OCI-LY3 (cell line): ENCODE measurements at regions not wholly inside any gene's neighbourhood (a gene's known extent, or its start where the extent isn't known, plus 50 kb on each side); places are given as distances from the start of the nearest gene placed in this dataset.

Experiments
- H2AFZ ChIP-seq: fragments of 200-600, 300-600 bp; shearing (Covaris generic); 2 replicates; pipeline ENCODE4 v1.6.0; 2014; ENCODE audit warnings: antibody characterized with exemption, low read depth, low read length
- H3K27ac ChIP-seq: fragments of 200-600, 300-600 bp; sonication (generic); 2 replicates; pipeline ENCODE4 v1.5.1; 2014; ENCODE audit warnings: mild to moderate bottlenecking, low read length, moderate library complexity, mixed read lengths
- H3K27me3 ChIP-seq: fragments of 200-600, 300-600 bp; sonication (generic); 2 replicates; pipeline ENCODE4 v1.6.1; 2014; ENCODE audit warnings: low read depth, low read length, mixed read lengths
- H3K36me3 ChIP-seq: fragments of 200-600, 300-600 bp; sonication (generic); replicated peaks from 2 replicates; pipeline ENCODE3; 2014; ENCODE audit warnings: low read depth, low read length, mixed read lengths
- H3K4me1 ChIP-seq: fragments of 300-600, 200-600 bp; sonication (generic); 2 replicates; pipeline ENCODE4 v1.6.1; 2014; ENCODE audit warnings: low read length, mixed read lengths
- H3K4me2 ChIP-seq: fragments of 200-600, 300-600 bp; sonication (generic); 2 replicates; pipeline ENCODE4 v1.6.1; 2014; ENCODE audit warnings: low read length, mixed read lengths
- H3K4me3 ChIP-seq: fragments of 300-600, 200-600 bp; sonication (generic); 2 replicates; pipeline ENCODE4 v1.5.1; 2014; ENCODE audit warnings: antibody characterized with exemption, mild to moderate bottlenecking, low read length, moderate library complexity
- H3K79me2 ChIP-seq: fragments of 300-600, 200-600 bp; shearing (Covaris generic); 2 replicates; pipeline ENCODE4 v1.6.1; 2014; ENCODE audit warnings: mild to moderate bottlenecking, low read length, mixed read lengths
- H3K9ac ChIP-seq: fragments of 300-600, 200-600 bp; shearing (Covaris generic); 2 replicates; pipeline ENCODE4 v1.6.0; 2014; ENCODE audit warnings: mild to moderate bottlenecking, low read length, moderate library complexity
- H3K9me3 ChIP-seq: fragments of 200-600, 300-600 bp; shearing (Covaris generic); 2 replicates; pipeline ENCODE4 v1.6.1; 2014; ENCODE audit warnings: low read length, mixed read lengths; ENCODE audit not compliant: insufficient read depth
- H4K20me1 ChIP-seq: fragments of 200-600, 300-600 bp; sonication (generic); 2 replicates; pipeline ENCODE4 v1.6.1; 2016; ENCODE audit warnings: low read length, mixed read lengths; ENCODE audit not compliant: insufficient read depth
- EZH2phosphoT487 ChIP-seq: fragments of 200-600 bp; shearing (Covaris generic); IDR thresholded peaks from 2 replicates; pipeline ENCODE4 v1.6.1; 2018; ENCODE audit warnings: antibody characterized with exemption, mixed run types, low read depth
- TF ChIP-seq, protein P1 (sequence below): fragments of 200-600, 300-600 bp; sonication (generic); IDR thresholded peaks from 2 replicates; pipeline ENCODE4 v1.5.1; 2014; ENCODE audit warnings: antibody characterized with exemption, low read length, low read depth

DNA sequence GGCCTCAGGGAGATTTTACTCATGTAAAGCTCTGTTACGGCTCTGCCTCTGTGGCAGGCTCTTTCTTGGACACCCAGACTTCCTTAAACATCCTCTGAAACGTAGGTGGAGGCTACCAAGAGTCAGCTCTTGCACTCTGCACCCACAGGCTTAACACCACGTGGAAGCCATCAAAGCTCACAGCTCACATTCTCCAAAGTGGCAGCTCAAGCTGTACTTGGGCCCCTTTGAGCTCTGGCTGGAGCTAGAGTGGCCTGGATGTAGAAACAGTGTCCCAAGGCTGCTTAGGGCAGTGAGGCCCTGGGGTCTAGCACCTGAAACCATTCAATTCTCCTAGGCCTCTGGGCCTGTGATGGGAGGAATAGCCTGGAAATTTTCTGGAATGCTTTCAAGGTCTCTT, 155.3 kb upstream of the CDKN3 start:
- Histone ChIP-seq H3K27me3 (no peaks in the 10 kb centered on the region), H3K27ac (no peak overlapping the region), H3K4me2 (no peak overlapping the region), H4K20me1 (no peaks in the 10 kb centered on the region), H2AFZ (no peak overlapping the region), H3K4me3 (no peak overlapping the region), H3K4me1 (no peaks in the 10 kb centered on the region; the same call in 1 of the 2 replicates), H3K36me3 (no peaks in the 10 kb centered on the region), H3K9me3 (no peaks in the 10 kb centered on the region), H3K9ac (no peak overlapping the region), H3K79me2 (no peaks in the 10 kb centered on the region)
- TF ChIP-seq, protein P1, sequence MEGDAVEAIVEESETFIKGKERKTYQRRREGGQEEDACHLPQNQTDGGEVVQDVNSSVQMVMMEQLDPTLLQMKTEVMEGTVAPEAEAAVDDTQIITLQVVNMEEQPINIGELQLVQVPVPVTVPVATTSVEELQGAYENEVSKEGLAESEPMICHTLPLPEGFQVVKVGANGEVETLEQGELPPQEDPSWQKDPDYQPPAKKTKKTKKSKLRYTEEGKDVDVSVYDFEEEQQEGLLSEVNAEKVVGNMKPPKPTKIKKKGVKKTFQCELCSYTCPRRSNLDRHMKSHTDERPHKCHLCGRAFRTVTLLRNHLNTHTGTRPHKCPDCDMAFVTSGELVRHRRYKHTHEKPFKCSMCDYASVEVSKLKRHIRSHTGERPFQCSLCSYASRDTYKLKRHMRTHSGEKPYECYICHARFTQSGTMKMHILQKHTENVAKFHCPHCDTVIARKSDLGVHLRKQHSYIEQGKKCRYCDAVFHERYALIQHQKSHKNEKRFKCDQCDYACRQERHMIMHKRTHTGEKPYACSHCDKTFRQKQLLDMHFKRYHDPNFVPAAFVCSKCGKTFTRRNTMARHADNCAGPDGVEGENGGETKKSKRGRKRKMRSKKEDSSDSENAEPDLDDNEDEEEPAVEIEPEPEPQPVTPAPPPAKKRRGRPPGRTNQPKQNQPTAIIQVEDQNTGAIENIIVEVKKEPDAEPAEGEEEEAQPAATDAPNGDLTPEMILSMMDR = no peak

DNA sequence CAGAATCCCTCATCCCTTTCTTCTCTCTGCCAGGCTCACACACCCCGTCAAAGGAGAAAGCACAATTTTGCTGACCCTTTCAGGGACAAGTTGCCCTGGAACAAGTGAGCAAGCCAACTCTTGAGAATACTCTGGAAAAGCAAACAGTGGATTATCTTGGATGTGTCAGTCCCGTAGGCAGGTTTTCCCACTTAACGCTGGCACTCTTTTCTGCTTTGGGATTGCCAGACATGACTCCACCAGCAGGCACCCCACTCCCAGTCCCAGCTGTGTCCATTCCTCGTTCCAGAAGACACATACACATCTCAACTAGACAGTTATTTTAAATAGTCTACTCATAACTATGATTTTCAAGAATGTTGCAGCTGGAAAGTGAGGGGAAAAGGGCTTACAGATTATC, 145.5 kb upstream of the CDKN3 start:
- H3K4me3 ChIP-seq = no peak overlapping the region
- no peak overlapping the region for H3K4me2 ChIP-seq
- no peak overlapping the region for H3K9ac ChIP-seq
- no peaks in the 10 kb centered on the region for H3K27me3 ChIP-seq
- TF ChIP-seq, protein P1 = no peak
- TF ChIP-seq EZH2phosphoT487 = no peak
- H4K20me1 ChIP-seq = no peaks in the 10 kb centered on the region
- no peaks in the 10 kb centered on the region for H3K36me3 ChIP-seq
- H2AFZ ChIP-seq = no peak overlapping the region
- H3K27ac ChIP-seq = no peak overlapping the region
- no peaks in the 10 kb centered on the region for H3K9me3 ChIP-seq
- H3K4me1 ChIP-seq = peaks cover 12% of the 10 kb centered on the region
- no peaks in the 10 kb centered on the region for H3K79me2 ChIP-seq

DNA sequence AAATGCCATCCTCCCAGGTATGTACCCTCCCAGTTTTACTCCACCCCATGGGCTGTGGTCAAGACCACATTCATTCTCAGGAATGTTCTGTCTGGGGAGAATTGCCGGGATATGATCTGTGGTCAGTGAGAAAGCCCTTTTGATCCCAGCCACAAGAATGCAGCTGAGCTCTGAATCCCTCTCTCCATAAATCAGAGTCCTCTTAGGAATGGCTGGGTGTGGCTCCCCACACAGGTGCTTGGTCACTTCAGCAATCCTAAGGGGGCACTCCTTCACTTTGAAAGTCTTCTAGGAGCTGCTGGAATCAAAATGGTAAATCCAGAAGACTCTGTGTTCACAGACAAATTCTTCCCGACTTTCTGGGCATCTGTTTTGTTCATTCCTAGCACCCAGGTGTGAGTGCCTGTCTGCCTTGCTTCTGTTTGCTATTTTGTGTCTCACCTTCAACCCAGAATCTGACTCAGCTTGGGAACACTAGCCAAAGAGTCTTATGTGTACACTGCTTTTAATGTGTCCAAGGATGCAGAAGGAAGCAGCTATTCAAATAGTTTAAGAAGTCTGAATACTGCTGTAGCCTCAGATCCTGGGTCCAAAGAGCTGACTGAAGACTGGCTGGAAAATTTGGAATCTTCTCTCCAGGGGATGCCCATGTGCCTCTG, 144.6 kb upstream of the CDKN3 start:
- H3K79me2 ChIP-seq = no peaks in the 10 kb centered on the region
- H3K9me3 ChIP-seq = no peaks in the 10 kb centered on the region
- H4K20me1 ChIP-seq = no peaks in the 10 kb centered on the region
- H3K27me3 ChIP-seq = no peaks in the 10 kb centered on the region
- no peak overlapping the region for H3K4me2 ChIP-seq
- no peak overlapping the region for H3K4me3 ChIP-seq
- no peaks in the 10 kb centered on the region for H3K36me3 ChIP-seq
- no peak overlapping the region for H3K9ac ChIP-seq
- no peak overlapping the region for H3K27ac ChIP-seq
- TF ChIP-seq, protein P1 = no peak
- TF ChIP-seq EZH2phosphoT487 = no peak
- H2AFZ ChIP-seq = no peak overlapping the region
- H3K4me1 ChIP-seq = peaks cover 12% of the 10 kb centered on the region

DNA sequence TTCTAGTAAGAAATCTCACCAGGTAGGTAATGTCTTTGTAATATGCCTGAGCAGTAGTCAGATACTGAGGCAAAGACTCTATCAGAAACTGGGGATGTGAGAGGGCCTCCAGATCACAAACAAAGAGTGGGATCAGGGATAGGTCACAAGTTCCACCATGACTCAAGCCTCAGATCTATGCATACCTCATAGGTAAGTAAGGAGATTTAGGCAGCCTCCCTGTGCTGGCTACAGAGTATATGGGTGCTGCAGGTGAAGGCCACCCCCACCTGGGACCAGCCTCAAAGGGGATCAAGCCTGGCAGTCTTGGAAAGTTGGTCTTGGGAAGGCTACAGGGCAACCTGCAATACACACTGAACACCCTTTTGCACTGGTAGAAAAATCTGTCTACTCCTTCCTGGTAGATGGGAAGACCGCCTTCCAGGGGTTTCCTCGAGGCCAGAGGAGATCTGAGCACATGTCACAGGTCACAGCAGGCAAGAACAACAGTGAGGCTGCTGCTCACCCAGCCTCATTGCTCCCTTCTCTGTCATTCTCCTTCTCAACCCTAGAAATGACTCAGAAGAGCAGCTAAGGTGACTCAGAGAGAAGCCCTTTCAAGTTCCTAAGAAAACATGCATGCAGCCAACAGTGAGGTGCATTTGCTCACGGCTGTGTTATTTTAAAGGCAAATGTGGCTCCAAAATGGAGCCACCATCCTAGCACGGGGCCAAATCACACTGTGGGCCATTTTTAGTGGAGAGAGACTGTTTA, 143.4 kb upstream of the CDKN3 start:
- Histone ChIP-seq H3K4me1 (peaks cover 12% of the 10 kb centered on the region), H2AFZ (0 out of 2 replicates have a peak overlapping the region, but pooled peaks have one; percentile 29), H3K27me3 (no peaks in the 10 kb centered on the region), H3K27ac (no peak overlapping the region), H3K4me3 (0 out of 2 replicates have a peak overlapping the region, but pooled peaks have one; percentile 6), H3K79me2 (no peaks in the 10 kb centered on the region), H4K20me1 (no peaks in the 10 kb centered on the region), H3K4me2 (peak overlapping the region; percentile 43), H3K9ac (no peak overlapping the region), H3K36me3 (no peaks in the 10 kb centered on the region), H3K9me3 (no peaks in the 10 kb centered on the region)
- TF ChIP-seq EZH2phosphoT487 = no peak
- TF ChIP-seq, protein P1 = no peak
